B cell (primary cell): ENCODE measurements at regions not wholly inside any gene's neighbourhood (a gene's known extent, or its start where the extent isn't known, plus 50 kb on each side); places are given as distances from the start of the nearest gene placed in this dataset.
"Not testable (repeated sequence)": the region's sequence is repeated elsewhere in the genome, so short reads cannot be mapped to it uniquely, and the experiment has no call there.

Experiments used
- ATAC-seq: fragments of 200-7000 bp; cut with Tn5 transposase; one replicate; pipeline ENCODE4 v1.10.0; 2021; ENCODE audit warnings: low read depth, mild to moderate bottlenecking, moderate number of reproducible peaks, moderate library complexity
- CTCF ChIA-PET: fragments of 350-600 bp; sonication (Branson Sonifier 250); formaldehyde crosslinking; loops from one replicate; lab custom pipeline; 2021; ENCODE audit warnings: antibody characterized with exemption, inconsistent platforms; lab: Charles Lee
- POLR2A ChIA-PET: fragments of 350-600 bp; sonication (Branson Sonifier 250); formaldehyde crosslinking; loops from one replicate; lab custom pipeline; 2021; ENCODE audit warnings: antibody characterized with exemption; lab: Charles Lee
- DNase-seq: peaks from one replicate; pipeline ENCODE4 v3.0.0; 2013
- H2AFZ ChIP-seq: 2 replicates; pipeline ENCODE4 v1.6.1; 2012; ENCODE audit warnings: mild to moderate bottlenecking, low read depth, low read length; ENCODE audit not compliant: insufficient read depth, poor library complexity, severe bottlenecking
- H3K27ac ChIP-seq, 2 donors: 1 replicate in 1 of 2; 2 replicates in 1 of 2; pipeline ENCODE4 v1.5.1; 2012 to 2013; ENCODE audit warnings: low read length in 2 of 2, mild to moderate bottlenecking in 2 of 2, moderate library complexity in 1 of 2
- H3K27me3 ChIP-seq, 4 experiments: fragments of 200-600 bp in 1 of 4; sonication (generic) in 1 of 4; replicated peaks in 1 of 4; 1 replicate in 2 of 4; 2 replicates in 2 of 4; pipeline versions ENCODE4 v1.6.1 to v1.7.0; 2013 to 2016; ENCODE audit warnings: low read length in 3 of 4, mild to moderate bottlenecking in 2 of 4, mixed read lengths in 1 of 4, moderate library complexity in 1 of 4; ENCODE audit not compliant: insufficient read depth in 4 of 4, control insufficient read depth in 3 of 4; ENCODE audit errors: control extremely low read depth in 1 of 4
- H3K36me3 ChIP-seq, 2 experiments: replicated peaks in 1 of 2; 1 replicate in 1 of 2; 2 replicates in 1 of 2; pipeline versions ENCODE4 v1.6.1 to v1.7.1; 2013; ENCODE audit warnings: low read length in 1 of 2; ENCODE audit not compliant: insufficient read depth in 2 of 2, control insufficient read depth in 1 of 2; ENCODE audit errors: control extremely low read depth in 1 of 2, extremely low read depth in 1 of 2
- H3K4me1 ChIP-seq, 2 donors: fragments of 200-600 bp in 1 of 2; sonication (generic) in 1 of 2; 1 replicate in 1 of 2; 2 replicates in 1 of 2; pipeline versions ENCODE4 v1.5.1 to v1.6.1; 2013 to 2017; ENCODE audit warnings: low read length in 2 of 2; ENCODE audit not compliant: control insufficient read depth in 2 of 2, insufficient read depth in 2 of 2
- H3K4me2 ChIP-seq: replicated peaks from 2 replicates; pipeline ENCODE3; 2012; ENCODE audit warnings: mild to moderate bottlenecking, low read depth, low read length; ENCODE audit not compliant: poor library complexity, severe bottlenecking
- H3K4me3 ChIP-seq, 5 experiments: fragments of 200-600 bp in 1 of 5; sonication (generic) in 1 of 5; 1 replicate in 3 of 5; 2 replicates in 2 of 5; pipeline versions ENCODE4 v1.5.1 to v1.7.0; 2011 to 2016; ENCODE audit warnings: low read length in 4 of 5, mild to moderate bottlenecking in 4 of 5, low read depth in 2 of 5, control low read depth in 1 of 5, moderate library complexity in 1 of 5; ENCODE audit not compliant: insufficient read depth in 1 of 5; ENCODE audit errors: control extremely low read depth in 1 of 5, extremely low read depth in 1 of 5
- H3K79me2 ChIP-seq: fragments of 200-600 bp; sonication (generic); one replicate; pipeline ENCODE4 v1.6.0; 2016; ENCODE audit warnings: low read length; ENCODE audit not compliant: control insufficient read depth, insufficient read depth
- H3K9ac ChIP-seq: fragments of 200-600 bp; sonication (generic); 2 replicates; pipeline ENCODE4 v1.6.1; 2017; ENCODE audit warnings: mild to moderate bottlenecking, low read length, moderate library complexity
- H3K9me3 ChIP-seq, 3 donors: one replicate each; pipeline versions ENCODE4 v1.6.1 to v1.7.1; 2013; ENCODE audit warnings: low read length in 2 of 3; ENCODE audit not compliant: control insufficient read depth in 2 of 3, insufficient read depth in 1 of 3; ENCODE audit errors: control extremely low read depth in 1 of 3
- H4K20me1 ChIP-seq: 2 replicates; pipeline ENCODE4 v1.6.0; 2012; ENCODE audit warnings: mild to moderate bottlenecking, low read length; ENCODE audit not compliant: insufficient read depth, control insufficient read depth, poor library complexity, severe bottlenecking
- H3K27ac Mint-ChIP-seq: one replicate; pipeline ENCODE4 v1.8.0; 2021; ENCODE audit warnings: mixed read lengths
- H3K27me3 Mint-ChIP-seq: one replicate; pipeline ENCODE4 v1.8.0; 2021; ENCODE audit warnings: mixed read lengths
- H3K4me1 Mint-ChIP-seq: one replicate; pipeline ENCODE4 v1.8.0; 2021; ENCODE audit warnings: mixed read lengths
- H3K4me3 Mint-ChIP-seq: one replicate; pipeline ENCODE4 v1.8.0; 2021; ENCODE audit warnings: mixed read lengths
- H3K9me3 Mint-ChIP-seq: one replicate; pipeline ENCODE4 v1.8.0; 2022; ENCODE audit warnings: mixed read lengths; ENCODE audit not compliant: insufficient read depth
- CTCF ChIP-seq: fragments of 200-600 bp; IDR thresholded peaks from one replicate; pipeline ENCODE4 v1.8.0; 2022; ENCODE audit warnings: antibody characterized with exemption, mild to moderate bottlenecking
- EZH2 ChIP-seq: IDR thresholded peaks from 2 replicates; pipeline ENCODE4 v1.6.1; 2012; ENCODE audit warnings: borderline replicate concordance, low read depth, mild to moderate bottlenecking, moderate library complexity, low read length; ENCODE audit not compliant: insufficient read depth, poor library complexity, severe bottlenecking
- WGBS: methylation state at CpG from one replicate; pipeline ENCODE4 v1.1.5; 2013; ENCODE audit warnings: missing lambda C conversion rate; ENCODE audit not compliant: insufficient coverage; 5-methylcytosine and 5-hydroxymethylcytosine counted together
- intact Hi-C: fragments of 100-400 bp; cut with micrococcal nuclease; formaldehyde crosslinking; loops from one replicate; pipeline ENCODE4 v1.10.0; 2022

GRCh38 chr13:103469771-103470170 is 403.6 kb upstream of the SLC10A2 start:
- ATAC-seq (no peak), DNase-seq (no peak)
- Mint-ChIP-seq H3K4me3 (no peak overlapping the region), H3K27me3 (no peaks in the 10 kb centered on the region), H3K27ac (no peak overlapping the region), H3K4me1 (no peaks in the 10 kb centered on the region), H3K9me3 (no peaks in the 10 kb centered on the region)
- Histone ChIP-seq H3K9me3 (peaks cover 0 to under 1% (median 0%) of the 10 kb centered on the region in 3 donors), H3K4me3 (no peak overlapping the region), H3K79me2 (no peaks in the 10 kb centered on the region), H2AFZ (no peak overlapping the region), H3K36me3 (no peaks in the 10 kb centered on the region), H4K20me1 (no peaks in the 10 kb centered on the region), H3K9ac (no peak overlapping the region), H3K27me3 (no peaks in the 10 kb centered on the region), H3K4me1 (no peaks in the 10 kb centered on the region), H3K27ac (no peak overlapping the region), H3K4me2 (no peak overlapping the region)
- intact Hi-C loops: no loop called here
- ChIA-PET POLR2A (no interaction called here), CTCF (no interaction called here)
- TF ChIP-seq CTCF (no peak), EZH2 (no peak)
- whole genome bisulfite sequencing: no CpG with 5 or more reads among the region's 1 CpG

GRCh38 chr13:103466761-103467160 is 400.5 kb upstream of the SLC10A2 start:
- ChIA-PET CTCF (no interaction called here), POLR2A (no interaction called here)
- H3K4me1 Mint-ChIP-seq: no peaks in the 10 kb centered on the region
- Histone ChIP-seq H3K27me3 (no peaks in the 10 kb centered on the region), H3K79me2 (no peaks in the 10 kb centered on the region), H3K27ac (no peak overlapping the region), H3K9me3 (peaks cover 0 to 6% (median 0%) of the 10 kb centered on the region in 3 donors), H3K4me3 (no peak overlapping the region), H3K9ac (no peak overlapping the region), H3K4me2 (no peak overlapping the region), H2AFZ (no peak overlapping the region), H4K20me1 (no peaks in the 10 kb centered on the region), H3K36me3 (no peaks in the 10 kb centered on the region), H3K4me1 (no peaks in the 10 kb centered on the region)
- ATAC-seq: no peak
- no peaks in the 10 kb centered on the region for H3K27me3 Mint-ChIP-seq
- no peak for DNase-seq
- H3K9me3 Mint-ChIP-seq: no peaks in the 10 kb centered on the region
- no peak overlapping the region for H3K27ac Mint-ChIP-seq
- WGBS: 94% methylated on average over 2 of the region's 5 CpGs
- no peak overlapping the region for H3K4me3 Mint-ChIP-seq
- no peak for TF ChIP-seq EZH2
- TF ChIP-seq CTCF: no peak
- intact Hi-C loops: no loop called here

GRCh38 chr13:103460246-103460645 is 394.0 kb upstream of the SLC10A2 start:
- DNase-seq, H3K9me3 ChIP-seq, intact Hi-C loops, H3K36me3 ChIP-seq, H3K9ac ChIP-seq, CTCF ChIA-PET, H3K27me3 Mint-ChIP-seq, H3K4me1 Mint-ChIP-seq, H3K4me3 ChIP-seq, H3K27me3 ChIP-seq, H3K4me1 ChIP-seq, ATAC-seq, H2AFZ ChIP-seq, H3K4me2 ChIP-seq, H3K27ac ChIP-seq, H3K27ac Mint-ChIP-seq, H3K9me3 Mint-ChIP-seq, H3K4me3 Mint-ChIP-seq, H3K79me2 ChIP-seq, H4K20me1 ChIP-seq, POLR2A ChIA-PET: not testable (repeated sequence)
- WGBS: no CpG with 5 or more reads among the region's 3 CpGs
